A673 (cell line): ENCODE measurements at regions not wholly inside any gene's neighbourhood (a gene's known extent, or its start where the extent isn't known, plus 50 kb on each side); places are given as distances from the start of the nearest gene placed in this dataset.

Experiments used
- EZH2 ChIP-seq: fragments of 200-600 bp; sonication (generic); IDR thresholded peaks from 2 replicates; pipeline ENCODE4 v1.6.1; 2017; ENCODE audit warnings: borderline replicate concordance, low read depth, mild to moderate bottlenecking, mixed read lengths, antibody characterized with exemption, low read length; ENCODE audit not compliant: poor library complexity, severe bottlenecking
- TF ChIP-seq, protein P1 (sequence below): fragments of 300-800, 200-600 bp; sonication (generic); conservative IDR thresholded peaks from 2 replicates; pipeline ENCODE4 v1.5.1; 2017; ENCODE audit warnings: low read depth, mild to moderate bottlenecking, antibody characterized with exemption, low read length, moderate library complexity, mixed read lengths

DNA sequence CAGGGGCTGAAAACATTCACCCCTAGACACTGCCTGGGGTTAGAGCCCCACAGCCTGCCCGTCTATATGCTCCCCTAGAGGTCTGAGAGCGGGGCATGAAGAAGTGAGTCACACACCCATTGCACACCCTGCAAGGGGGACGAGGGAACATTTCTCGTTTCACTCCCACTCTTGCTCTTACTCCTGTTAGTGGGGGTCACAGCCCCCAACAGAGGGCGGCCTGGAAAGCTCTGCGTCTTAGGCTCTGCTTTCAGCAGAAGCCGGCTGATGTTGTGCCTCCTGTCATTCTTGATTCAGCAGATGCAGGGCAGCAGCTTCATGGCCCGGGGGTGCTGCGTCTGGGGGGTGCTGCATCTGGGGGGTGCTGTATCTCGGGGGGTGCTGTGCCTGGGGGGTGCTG, 141.3 kb downstream of the ASB1 start:
- TF ChIP-seq, protein P1, sequence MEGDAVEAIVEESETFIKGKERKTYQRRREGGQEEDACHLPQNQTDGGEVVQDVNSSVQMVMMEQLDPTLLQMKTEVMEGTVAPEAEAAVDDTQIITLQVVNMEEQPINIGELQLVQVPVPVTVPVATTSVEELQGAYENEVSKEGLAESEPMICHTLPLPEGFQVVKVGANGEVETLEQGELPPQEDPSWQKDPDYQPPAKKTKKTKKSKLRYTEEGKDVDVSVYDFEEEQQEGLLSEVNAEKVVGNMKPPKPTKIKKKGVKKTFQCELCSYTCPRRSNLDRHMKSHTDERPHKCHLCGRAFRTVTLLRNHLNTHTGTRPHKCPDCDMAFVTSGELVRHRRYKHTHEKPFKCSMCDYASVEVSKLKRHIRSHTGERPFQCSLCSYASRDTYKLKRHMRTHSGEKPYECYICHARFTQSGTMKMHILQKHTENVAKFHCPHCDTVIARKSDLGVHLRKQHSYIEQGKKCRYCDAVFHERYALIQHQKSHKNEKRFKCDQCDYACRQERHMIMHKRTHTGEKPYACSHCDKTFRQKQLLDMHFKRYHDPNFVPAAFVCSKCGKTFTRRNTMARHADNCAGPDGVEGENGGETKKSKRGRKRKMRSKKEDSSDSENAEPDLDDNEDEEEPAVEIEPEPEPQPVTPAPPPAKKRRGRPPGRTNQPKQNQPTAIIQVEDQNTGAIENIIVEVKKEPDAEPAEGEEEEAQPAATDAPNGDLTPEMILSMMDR = no peak
- no peak for TF ChIP-seq EZH2
